Glutamatergic neuron (in vitro differentiated cells): ENCODE measurements at regions not wholly inside any gene's neighbourhood (a gene's known extent, or its start where the extent isn't known, plus 50 kb on each side); places are given as distances from the start of the nearest gene placed in this dataset.
"Not testable (repeated sequence)": the region's sequence is repeated elsewhere in the genome, so short reads cannot be mapped to it uniquely, and the experiment has no call there.

Experiments
- DNase-seq: peaks from one replicate; pipeline ENCODE4 v3.0.0; 2022
- H3K27ac Mint-ChIP-seq: one replicate; pipeline ENCODE4 v1.8.0; 2020; ENCODE audit warnings: mild to moderate bottlenecking, mixed read lengths, inconsistent platforms; ENCODE audit not compliant: unreplicated experiment
- H3K27me3 Mint-ChIP-seq: one replicate; pipeline ENCODE4 v1.8.0; 2020; ENCODE audit warnings: mild to moderate bottlenecking, moderate library complexity, mixed read lengths, inconsistent platforms; ENCODE audit not compliant: unreplicated experiment
- H3K36me3 Mint-ChIP-seq: one replicate; pipeline ENCODE4 v1.8.0; 2020; ENCODE audit warnings: mild to moderate bottlenecking, mixed read lengths, inconsistent platforms; ENCODE audit not compliant: unreplicated experiment
- H3K4me1 Mint-ChIP-seq: one replicate; pipeline ENCODE4 v1.8.0; 2020; ENCODE audit warnings: mild to moderate bottlenecking, low read depth, mixed read lengths, inconsistent platforms; ENCODE audit not compliant: unreplicated experiment
- H3K4me3 Mint-ChIP-seq: one replicate; pipeline ENCODE4 v1.8.0; 2020; ENCODE audit warnings: mild to moderate bottlenecking, mixed read lengths, inconsistent platforms; ENCODE audit not compliant: unreplicated experiment
- H3K9me3 Mint-ChIP-seq: one replicate; pipeline ENCODE4 v1.8.0; 2020; ENCODE audit warnings: mild to moderate bottlenecking, moderate library complexity, mixed read lengths, inconsistent platforms; ENCODE audit not compliant: unreplicated experiment
- CTCF ChIP-seq: fragments of 200-600 bp; sonication (generic); IDR thresholded peaks from one replicate; pipeline ENCODE4 v1.5.0; 2021; ENCODE audit not compliant: partially characterized antibody, unreplicated experiment

- no peak for TF ChIP-seq CTCF
- no peaks in the 10 kb centered on the region for H3K36me3 Mint-ChIP-seq
- H3K9me3 Mint-ChIP-seq = no peaks in the 10 kb centered on the region
- no peak overlapping the region for H3K4me3 Mint-ChIP-seq
- no peaks in the 10 kb centered on the region for H3K27me3 Mint-ChIP-seq
- no peak for DNase-seq
- no peaks in the 10 kb centered on the region for H3K4me1 Mint-ChIP-seq
- H3K27ac Mint-ChIP-seq = no peak overlapping the region
Measured at GRCh38 chr13:64688893-64689677, 2541.1 kb downstream of the PCDH9 start.

GRCh38 chr13:64686536-64686935 is 2543.6 kb downstream of the PCDH9 start:
- H3K9me3 Mint-ChIP-seq, DNase-seq, H3K4me1 Mint-ChIP-seq, H3K27me3 Mint-ChIP-seq, H3K27ac Mint-ChIP-seq, H3K4me3 Mint-ChIP-seq, H3K36me3 Mint-ChIP-seq: not testable (repeated sequence)

GRCh38 chr13:64684685-64685431 is 2545.3 kb downstream of the PCDH9 start:
- Mint-ChIP-seq H3K4me3 (no peak overlapping the region), H3K27me3 (no peaks in the 10 kb centered on the region), H3K36me3 (no peaks in the 10 kb centered on the region), H3K9me3 (no peaks in the 10 kb centered on the region), H3K4me1 (no peaks in the 10 kb centered on the region), H3K27ac (no peak overlapping the region)
- TF ChIP-seq CTCF = no peak
- no peak for DNase-seq

GRCh38 chr13:64684108-64684507 is 2546.0 kb downstream of the PCDH9 start:
- no peak for DNase-seq
- Mint-ChIP-seq H3K9me3 (no peaks in the 10 kb centered on the region), H3K36me3 (no peaks in the 10 kb centered on the region), H3K4me1 (no peaks in the 10 kb centered on the region), H3K4me3 (no peak overlapping the region), H3K27ac (no peak overlapping the region), H3K27me3 (no peaks in the 10 kb centered on the region)
- TF ChIP-seq CTCF = no peak

- H3K36me3 Mint-ChIP-seq = no peaks in the 10 kb centered on the region
- H3K4me1 Mint-ChIP-seq = no peaks in the 10 kb centered on the region
- no peak for DNase-seq
- H3K27me3 Mint-ChIP-seq = no peaks in the 10 kb centered on the region
- no peak overlapping the region for H3K27ac Mint-ChIP-seq
- H3K4me3 Mint-ChIP-seq = no peak overlapping the region
- no peaks in the 10 kb centered on the region for H3K9me3 Mint-ChIP-seq
- TF ChIP-seq CTCF = no peak
Measured at GRCh38 chr13:64680739-64681138, 2549.4 kb downstream of the PCDH9 start.
